ENCODE measurements at regions not wholly inside any gene's neighbourhood (a gene's known extent, or its start where the extent isn't known, plus 50 kb on each side); places are given as distances from the start of the nearest gene placed in this dataset.

DNA sequence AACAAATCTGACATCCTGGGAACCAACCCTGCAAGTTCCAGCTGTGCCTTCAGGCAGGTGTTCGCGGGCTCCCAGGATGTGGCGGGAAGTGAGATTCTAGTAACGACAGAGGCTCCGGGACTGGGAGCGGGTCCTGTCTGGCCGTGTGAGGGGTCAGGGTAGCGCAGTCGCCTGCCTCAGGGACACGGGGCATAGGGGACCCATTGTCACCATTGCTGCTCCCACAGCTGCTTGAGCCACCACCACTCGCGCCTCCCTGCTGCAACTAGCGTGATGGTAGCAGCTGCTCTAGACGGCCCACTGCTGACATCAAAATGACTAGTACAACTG is 468.5 kb downstream of the CDH9 start:
- intact Hi-C loops (cut with DNase I): no loop called here
- 82 to 90% (median 88%) methylated on average over 6 to 14 of the region's 14 CpGs for WGBS, 4 donors
- Histone ChIP-seq H3K4me3 (no peak overlapping the region), H3K9me3 (replicated peaks in 1 of 3) (no peaks in the 10 kb centered on the region), H3K27me3 (no peaks in the 10 kb centered on the region), H3K4me1 (replicated peaks in 1 of 2) (no peaks in the 10 kb centered on the region), H3K27ac (no peak overlapping the region), H3K36me3 (replicated peaks in 1 of 2) (no peaks in the 10 kb centered on the region)
- DNase-seq: no peak
- no peak for TF ChIP-seq CTCF (IDR thresholded peaks at IDR 0.05)
- no peak for TF ChIP-seq POLR2A (IDR thresholded peaks at IDR 0.05)

- Histone ChIP-seq H3K9me3 (replicated peaks in 1 of 3) (no peaks in the 10 kb centered on the region), H3K4me1 (replicated peaks in 1 of 2) (no peaks in the 10 kb centered on the region), H3K36me3 (replicated peaks in 1 of 2) (no peaks in the 10 kb centered on the region), H3K4me3 (no peak overlapping the region), H3K27me3 (no peaks in the 10 kb centered on the region), H3K27ac (no peak overlapping the region)
- intact Hi-C loops (cut with DNase I): no loop called here
- no peak for DNase-seq
- TF ChIP-seq CTCF (IDR thresholded peaks at IDR 0.05) (no peak), POLR2A (IDR thresholded peaks at IDR 0.05) (no peak)
- WGBS, 4 donors: 86 to 94% (median 88%) methylated on average over 8 to 26 of the region's 26 CpGs
Observed at GRCh38 chr5:26569241-26569928, 469.0 kb downstream of the CDH9 start.

DNA sequence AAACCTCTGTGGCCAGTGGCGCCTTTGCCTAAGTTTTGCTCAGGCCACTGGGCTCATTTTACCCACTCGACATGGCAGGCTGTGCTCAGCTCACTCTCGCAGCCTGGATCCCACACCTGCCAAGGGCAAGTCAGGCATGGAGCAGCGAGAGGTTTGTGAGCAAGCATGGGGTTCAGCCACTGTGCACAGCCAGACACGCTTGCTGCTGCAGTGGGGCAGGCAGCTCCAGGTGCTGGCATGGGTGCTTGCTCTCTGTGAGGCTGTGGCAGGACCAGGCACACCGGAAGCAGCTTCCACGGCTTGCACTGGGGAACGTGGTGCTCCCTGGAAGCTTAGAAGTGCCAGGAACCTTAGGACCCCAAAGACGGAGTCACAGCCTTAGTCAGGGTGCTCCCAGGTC is 470.1 kb downstream of the CDH9 start:
- DNase-seq: no peak
- intact Hi-C loops (cut with DNase I): no loop called here
- Histone ChIP-seq H3K27me3 (no peaks in the 10 kb centered on the region), H3K9me3 (replicated peaks in 1 of 3) (no peaks in the 10 kb centered on the region), H3K4me1 (replicated peaks in 1 of 2) (no peaks in the 10 kb centered on the region), H3K4me3 (no peak overlapping the region), H3K27ac (no peak overlapping the region), H3K36me3 (replicated peaks in 1 of 2) (no peaks in the 10 kb centered on the region)
- TF ChIP-seq CTCF (IDR thresholded peaks at IDR 0.05) (no peak), POLR2A (IDR thresholded peaks at IDR 0.05) (no peak)
- WGBS, 4 donors: 70 to 83% (median 79%) methylated on average over 7 to 9 of the region's 9 CpGs

DNA sequence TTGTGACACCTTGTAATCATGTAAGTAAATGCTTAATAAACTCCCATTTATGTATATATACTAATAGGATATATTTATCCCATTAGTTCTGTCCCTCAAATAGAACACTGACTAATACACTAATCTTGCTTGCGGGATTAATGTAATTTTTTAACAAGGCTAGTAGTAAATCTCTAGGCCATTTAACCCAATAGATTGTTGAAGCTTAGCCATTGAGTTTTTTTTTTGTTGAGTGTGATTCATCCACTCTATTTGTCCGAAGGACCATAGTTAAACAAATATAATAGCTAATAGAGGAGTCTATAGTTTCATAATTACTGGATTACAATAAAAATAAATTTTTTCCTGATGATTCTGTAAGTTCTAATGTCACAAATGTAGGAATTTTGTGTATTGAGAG is 474.4 kb downstream of the CDH9 start:
- intact Hi-C loops (cut with DNase I): no loop called here
- 81 to 89% (median 86%) methylated on average over 2 of the region's 2 CpGs for WGBS, 4 donors
- no peak for DNase-seq

More for the DNA sequence above, 474.4 kb downstream of the CDH9 start:
- no peaks in the 10 kb centered on the region for H3K27me3 ChIP-seq
- H3K4me1 ChIP-seq (replicated peaks in 1 of 2): no peaks in the 10 kb centered on the region
- no peak overlapping the region for H3K27ac ChIP-seq
- H3K4me3 ChIP-seq: no peak overlapping the region
- H3K9me3 ChIP-seq (replicated peaks in 1 of 3): no peaks in the 10 kb centered on the region
- no peaks in the 10 kb centered on the region for H3K36me3 ChIP-seq (replicated peaks in 1 of 2)
- no peak for TF ChIP-seq CTCF (IDR thresholded peaks at IDR 0.05)
- no peak for TF ChIP-seq POLR2A (IDR thresholded peaks at IDR 0.05)
